ENCODE measurements at regions not wholly inside any gene's neighbourhood (a gene's known extent, or its start where the extent isn't known, plus 50 kb on each side); places are given as distances from the start of the nearest gene placed in this dataset.

GRCh38 chr6:104414723-104415122, 445.0 kb downstream of the HACE1 start:
- TF ChIP-seq CTCF (IDR thresholded peaks at IDR 0.05; ENCODE audit: low read depth, low read length, missing input control) (no peak), JUND (IDR thresholded peaks at IDR 0.05) (no peak), TAF1 (conservative IDR thresholded peaks at IDR 0.05) (no peak), MAX (IDR thresholded peaks at IDR 0.05) (no peak), YY1 (IDR thresholded peaks at IDR 0.05) (no peak), RAD21 (IDR thresholded peaks at IDR 0.05) (no peak), EGR1 (IDR thresholded peaks at IDR 0.05; ENCODE audit: low read depth in 2 of 2) (no peak), ZBTB33 (IDR thresholded peaks at IDR 0.05) (no peak), GABPA (IDR thresholded peaks at IDR 0.05 in 1 of 2, conservative IDR thresholded peaks at IDR 0.05 in 1 of 2) (no peak)

Measured in liver (tissue), 3 donors.